ENCODE measurements at regions not wholly inside any gene's neighbourhood (a gene's known extent, or its start where the extent isn't known, plus 50 kb on each side); places are given as distances from the start of the nearest gene placed in this dataset.

- Histone ChIP-seq H3K36me3 (ENCODE audit: control insufficient read depth in 1 of 2, insufficient read depth in 2 of 2, low read length in 2 of 2) (no peaks in the 10 kb centered on the region), H3K18ac (ENCODE audit: low read length) (no peak overlapping the region), H3K27me3 (ENCODE audit: insufficient read depth, low read length) (no peaks in the 10 kb centered on the region), H4K91ac (ENCODE audit: low read depth, low read length) (no peak overlapping the region), H3K14ac (ENCODE audit: low read length) (no peak overlapping the region), H3K23ac (ENCODE audit: low read length) (no peak overlapping the region), H3K4me3 (ENCODE audit: low read depth, low read length) (no peak overlapping the region), H4K12ac (ENCODE audit: low read depth, low read length) (no peak overlapping the region), H2AFZ (ENCODE audit: insufficient read depth, low read length, poor library complexity) (no peak overlapping the region), H3K4me1 (ENCODE audit: control insufficient read depth in 1 of 2, insufficient read depth in 2 of 2, low read length in 2 of 2) (peaks cover 0 to 5% of the 10 kb centered on the region in 2 experiments), H3K79me1 (ENCODE audit: low read length) (peaks cover 9% of the 10 kb centered on the region), H3K4me2 (ENCODE audit: low read length) (no peak overlapping the region), H3K27ac (ENCODE audit: low read depth, low read length) (no peak overlapping the region), H2BK12ac (ENCODE audit: low read length) (no peak overlapping the region), H4K8ac (ENCODE audit: low read depth, low read length) (no peak overlapping the region), H2BK120ac (ENCODE audit: insufficient read depth, low read length, poor library complexity) (no peak overlapping the region), H2AK5ac (ENCODE audit: low read length) (no peak overlapping the region), H3K4ac (ENCODE audit: low read depth, low read length) (no peak overlapping the region), H3K9ac (ENCODE audit: low read length) (no peak overlapping the region), H2BK5ac (ENCODE audit: low read depth, low read length, poor library complexity) (no peak overlapping the region), H3K79me2 (ENCODE audit: control insufficient read depth, insufficient read depth, low read length, poor library complexity) (no peaks in the 10 kb centered on the region), H3K9me3 (ENCODE audit: insufficient read depth, low read depth, low read length) (no peaks in the 10 kb centered on the region)
- no peak for DNase-seq
- no CpG with 5 or more reads among the region's 3 CpGs for WGBS (ENCODE audit: extremely low coverage, insufficient coverage, insufficient read length)
Measured at GRCh38 chr3:139839659-139840058, 95.3 kb upstream of the CLSTN2 start.

GRCh38 chr3:139839014-139839413 lies 96.0 kb upstream of the CLSTN2 start:
- H2BK12ac ChIP-seq (ENCODE audit: low read length) = peak overlapping the region; percentile 38
- H2AK5ac ChIP-seq (ENCODE audit: low read length) = no peak overlapping the region
- peaks cover 0 to 5% of the 10 kb centered on the region in 2 experiments for H3K4me1 ChIP-seq (ENCODE audit: control insufficient read depth in 1 of 2, insufficient read depth in 2 of 2, low read length in 2 of 2)
- no peak overlapping the region for H4K8ac ChIP-seq (ENCODE audit: low read depth, low read length)
- no peak overlapping the region for H3K4me2 ChIP-seq (ENCODE audit: low read length)
- H2AFZ ChIP-seq (ENCODE audit: insufficient read depth, low read length, poor library complexity) = no peak overlapping the region
- H3K9ac ChIP-seq (ENCODE audit: low read length) = no peak overlapping the region
- H4K91ac ChIP-seq (ENCODE audit: low read depth, low read length) = no peak overlapping the region
- no peak overlapping the region for H3K18ac ChIP-seq (ENCODE audit: low read length)
- H3K27ac ChIP-seq (ENCODE audit: low read depth, low read length) = no peak overlapping the region
- no peak overlapping the region for H3K4me3 ChIP-seq (ENCODE audit: low read depth, low read length)
- peak overlapping the region; percentile 45 for H2BK120ac ChIP-seq (ENCODE audit: insufficient read depth, low read length, poor library complexity)
- H3K79me1 ChIP-seq (ENCODE audit: low read length) = peaks cover 11% of the 10 kb centered on the region
- no peak overlapping the region for H3K4ac ChIP-seq (ENCODE audit: low read depth, low read length)
- no peaks in the 10 kb centered on the region for H3K27me3 ChIP-seq (ENCODE audit: insufficient read depth, low read length)
- H3K36me3 ChIP-seq (ENCODE audit: control insufficient read depth in 1 of 2, insufficient read depth in 2 of 2, low read length in 2 of 2) = no peaks in the 10 kb centered on the region
- H3K79me2 ChIP-seq (ENCODE audit: control insufficient read depth, insufficient read depth, low read length, poor library complexity) = no peaks in the 10 kb centered on the region
- no peak overlapping the region for H3K23ac ChIP-seq (ENCODE audit: low read length)
- WGBS (ENCODE audit: extremely low coverage, insufficient coverage, insufficient read length) = no CpG with 5 or more reads among the region's 1 CpG
- H3K14ac ChIP-seq (ENCODE audit: low read length) = no peak overlapping the region
- H3K9me3 ChIP-seq (ENCODE audit: insufficient read depth, low read depth, low read length) = no peaks in the 10 kb centered on the region
- H2BK5ac ChIP-seq (ENCODE audit: low read depth, low read length, poor library complexity) = no peak overlapping the region
- no peak overlapping the region for H4K12ac ChIP-seq (ENCODE audit: low read depth, low read length)
- DNase-seq = no peak

- H2BK5ac ChIP-seq (ENCODE audit: low read depth, low read length, poor library complexity) = peak overlapping the region; percentile 6
Measured at GRCh38 chr3:139838269-139838957, 96.6 kb upstream of the CLSTN2 start.

GRCh38 chr3:139836698-139837464 lies 98.1 kb upstream of the CLSTN2 start:
- Histone ChIP-seq H4K12ac (ENCODE audit: low read depth, low read length) (no peak overlapping the region), H2AFZ (ENCODE audit: insufficient read depth, low read length, poor library complexity) (no peak overlapping the region)
- WGBS (ENCODE audit: extremely low coverage, insufficient coverage, insufficient read length) = no CpG with 5 or more reads among the region's 4 CpGs

More at GRCh38 chr3:139838269-139838957, 96.6 kb upstream of the CLSTN2 start:
- Histone ChIP-seq H3K79me2 (ENCODE audit: control insufficient read depth, insufficient read depth, low read length, poor library complexity) (no peaks in the 10 kb centered on the region), H3K4ac (ENCODE audit: low read depth, low read length) (no peak overlapping the region), H3K4me2 (ENCODE audit: low read length) (no peak overlapping the region), H3K4me3 (ENCODE audit: low read depth, low read length) (no peak overlapping the region), H4K91ac (ENCODE audit: low read depth, low read length) (no peak overlapping the region), H3K9me3 (ENCODE audit: insufficient read depth, low read depth, low read length) (no peaks in the 10 kb centered on the region), H2AK5ac (ENCODE audit: low read length) (no peak overlapping the region), H3K4me1 (ENCODE audit: control insufficient read depth in 1 of 2, insufficient read depth in 2 of 2, low read length in 2 of 2) (peaks cover 0 to 5% of the 10 kb centered on the region in 2 experiments), H3K18ac (ENCODE audit: low read length) (no peak overlapping the region), H3K79me1 (ENCODE audit: low read length) (peaks cover 11% of the 10 kb centered on the region), H2BK120ac (ENCODE audit: insufficient read depth, low read length, poor library complexity) (peak overlapping the region; percentile 45), H2AFZ (ENCODE audit: insufficient read depth, low read length, poor library complexity) (no peak overlapping the region), H3K27ac (ENCODE audit: low read depth, low read length) (no peak overlapping the region), H2BK12ac (ENCODE audit: low read length) (peak overlapping the region; percentile 38), H4K8ac (ENCODE audit: low read depth, low read length) (no peak overlapping the region), H4K12ac (ENCODE audit: low read depth, low read length) (no peak overlapping the region), H3K36me3 (ENCODE audit: control insufficient read depth in 1 of 2, insufficient read depth in 2 of 2, low read length in 2 of 2) (no peaks in the 10 kb centered on the region), H3K23ac (ENCODE audit: low read length) (no peak overlapping the region), H3K27me3 (ENCODE audit: insufficient read depth, low read length) (no peaks in the 10 kb centered on the region), H3K14ac (ENCODE audit: low read length) (no peak overlapping the region), H3K9ac (ENCODE audit: low read length) (no peak overlapping the region)
- no peak for DNase-seq
- no CpG with 5 or more reads among the region's 3 CpGs for WGBS (ENCODE audit: extremely low coverage, insufficient coverage, insufficient read length)

More at GRCh38 chr3:139836698-139837464, 98.1 kb upstream of the CLSTN2 start:
- Histone ChIP-seq H3K9ac (ENCODE audit: low read length) (no peak overlapping the region), H3K18ac (ENCODE audit: low read length) (no peak overlapping the region), H4K91ac (ENCODE audit: low read depth, low read length) (no peak overlapping the region), H3K4me2 (ENCODE audit: low read length) (no peak overlapping the region), H2BK5ac (ENCODE audit: low read depth, low read length, poor library complexity) (no peak overlapping the region), H3K79me1 (ENCODE audit: low read length) (peaks cover 17% of the 10 kb centered on the region), H3K79me2 (ENCODE audit: control insufficient read depth, insufficient read depth, low read length, poor library complexity) (no peaks in the 10 kb centered on the region), H4K8ac (ENCODE audit: low read depth, low read length) (no peak overlapping the region), H3K14ac (ENCODE audit: low read length) (no peak overlapping the region), H2AK5ac (ENCODE audit: low read length) (no peak overlapping the region), H3K4me3 (ENCODE audit: low read depth, low read length) (no peak overlapping the region), H3K27ac (ENCODE audit: low read depth, low read length) (no peak overlapping the region), H3K9me3 (ENCODE audit: insufficient read depth, low read depth, low read length) (no peaks in the 10 kb centered on the region), H3K23ac (ENCODE audit: low read length) (no peak overlapping the region), H3K36me3 (ENCODE audit: control insufficient read depth in 1 of 2, insufficient read depth in 2 of 2, low read length in 2 of 2) (no peaks in the 10 kb centered on the region), H2BK120ac (ENCODE audit: insufficient read depth, low read length, poor library complexity) (no peak overlapping the region), H3K27me3 (ENCODE audit: insufficient read depth, low read length) (no peaks in the 10 kb centered on the region), H3K4ac (ENCODE audit: low read depth, low read length) (no peak overlapping the region), H3K4me1 (ENCODE audit: control insufficient read depth in 1 of 2, insufficient read depth in 2 of 2, low read length in 2 of 2) (peaks cover 0 to 6% of the 10 kb centered on the region in 2 experiments), H2BK12ac (ENCODE audit: low read length) (peak overlapping the region; percentile 79)
- no peak for DNase-seq
